Rectal smooth muscle tissue (tissue), 1 donor: ENCODE measurements at regions not wholly inside any gene's neighbourhood (a gene's known extent, or its start where the extent isn't known, plus 50 kb on each side); places are given as distances from the start of the nearest gene placed in this dataset.
"Not testable (repeated sequence)": the region's sequence is repeated elsewhere in the genome, so short reads cannot be mapped to it uniquely, and the experiment has no call there.

Source experiments
- H3K27ac ChIP-seq: one replicate; pipeline ENCODE4 v1.7.0; 2013; ENCODE audit warnings: low read depth, low read length, inconsistent platforms
- H3K27me3 ChIP-seq: one replicate; pipeline ENCODE4 v1.7.0; 2013; ENCODE audit warnings: low read length; ENCODE audit not compliant: control insufficient read depth, insufficient read depth
- H3K36me3 ChIP-seq: one replicate; pipeline ENCODE4 v1.7.0; 2013; ENCODE audit warnings: low read length; ENCODE audit not compliant: control insufficient read depth, insufficient read depth
- H3K4me1 ChIP-seq: one replicate; pipeline ENCODE4 v1.7.0; 2013; ENCODE audit warnings: low read length; ENCODE audit not compliant: control insufficient read depth, insufficient read depth
- H3K4me3 ChIP-seq: one replicate; pipeline ENCODE4 v1.7.0; 2013; ENCODE audit warnings: low read length
- H3K9ac ChIP-seq: one replicate; pipeline ENCODE4 v1.7.0; 2013; ENCODE audit warnings: low read length

DNA sequence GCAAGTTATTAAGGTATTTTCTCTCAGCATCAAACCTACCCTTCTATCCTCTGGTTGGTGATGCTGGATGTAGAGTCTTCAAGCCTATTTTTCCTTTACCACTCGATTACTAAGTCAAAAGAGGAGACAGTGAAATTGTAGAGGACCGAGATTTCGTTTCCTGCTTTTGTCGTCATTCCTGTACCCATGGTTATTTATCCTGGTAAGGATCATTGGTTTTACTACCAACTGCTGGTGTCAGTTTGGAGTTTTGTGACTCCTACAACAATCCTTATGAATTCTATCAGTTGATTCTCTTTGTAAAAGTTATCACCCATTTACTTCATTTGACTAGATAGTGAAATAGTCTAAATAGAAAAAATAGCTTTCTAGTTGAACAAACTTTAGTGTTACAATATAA, 2028.2 kb upstream of the ACO1 start:
- no peaks in the 10 kb centered on the region for H3K4me1 ChIP-seq
- no peak overlapping the region for H3K27ac ChIP-seq
- H3K9ac ChIP-seq, result no peak overlapping the region
- H3K27me3 ChIP-seq, result no peaks in the 10 kb centered on the region
- no peaks in the 10 kb centered on the region for H3K36me3 ChIP-seq
- no peak overlapping the region for H3K4me3 ChIP-seq

DNA sequence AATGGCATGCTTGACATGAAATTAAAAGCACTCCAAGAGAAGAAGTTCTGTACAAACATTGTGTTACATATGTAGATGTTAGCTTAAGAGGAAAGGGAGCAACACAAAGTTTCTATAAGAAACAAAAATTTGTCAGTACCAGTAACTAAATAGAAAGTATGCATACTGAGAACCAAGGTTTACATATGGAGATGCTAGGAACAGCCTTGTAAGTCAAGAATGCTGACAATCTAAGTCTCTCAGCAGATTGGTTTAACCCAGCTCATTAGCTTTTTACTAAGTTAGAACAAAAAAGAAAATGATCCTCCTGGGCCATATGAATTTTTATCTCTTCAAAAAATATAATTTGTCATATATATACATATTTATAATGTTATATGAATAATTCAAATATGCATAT, 2022.1 kb upstream of the ACO1 start:
- no peak overlapping the region for H3K4me3 ChIP-seq
- no peak overlapping the region for H3K9ac ChIP-seq

DNA sequence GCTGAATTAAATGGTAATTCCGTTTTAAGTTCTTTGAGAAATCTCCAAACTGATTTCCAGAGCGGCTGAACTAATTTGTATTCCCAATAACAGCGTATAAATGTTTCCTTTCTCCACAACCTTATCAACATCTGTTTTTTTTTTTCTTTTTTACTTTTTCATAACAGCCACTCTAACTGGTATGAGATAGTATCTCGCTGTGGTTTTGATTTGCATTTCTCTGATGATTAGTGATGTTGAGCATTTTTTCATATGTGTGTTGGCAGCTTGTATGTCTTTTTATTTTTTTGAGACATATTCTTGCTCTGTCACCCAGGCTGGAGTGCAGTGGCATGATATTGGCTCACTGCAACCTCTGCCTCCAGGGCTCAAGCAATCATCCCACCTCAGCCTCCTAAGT, 2018.3 kb upstream of the ACO1 start:
- not testable (repeated sequence) for H3K4me3 ChIP-seq, H3K36me3 ChIP-seq, H3K27me3 ChIP-seq, H3K9ac ChIP-seq, H3K27ac ChIP-seq, H3K4me1 ChIP-seq

More for the DNA sequence above, 2022.1 kb upstream of the ACO1 start:
- Histone ChIP-seq H3K36me3 (no peaks in the 10 kb centered on the region), H3K4me1 (no peaks in the 10 kb centered on the region), H3K27me3 (no peaks in the 10 kb centered on the region), H3K27ac (no peak overlapping the region)

DNA sequence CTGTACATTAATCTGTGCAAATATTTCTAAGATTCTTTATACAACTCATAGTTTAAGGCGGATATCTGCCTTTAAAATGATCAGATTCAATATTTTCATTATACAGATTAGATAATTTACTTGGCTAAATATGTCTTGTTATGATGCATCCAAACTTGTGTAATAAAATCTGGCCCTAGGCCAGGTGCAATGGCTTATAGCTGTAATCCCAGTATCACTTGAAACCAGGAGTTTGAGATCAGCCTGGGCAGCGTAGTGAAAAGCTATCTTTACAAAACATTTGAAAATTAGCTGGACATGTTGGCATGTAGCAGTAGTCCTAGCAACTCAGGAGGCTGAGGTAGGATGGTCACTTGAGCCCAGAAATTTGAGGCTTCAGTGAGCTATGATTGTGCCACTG, 2002.2 kb upstream of the ACO1 start:
- Histone ChIP-seq H3K27me3 (no peaks in the 10 kb centered on the region), H3K4me3 (no peak overlapping the region)

DNA sequence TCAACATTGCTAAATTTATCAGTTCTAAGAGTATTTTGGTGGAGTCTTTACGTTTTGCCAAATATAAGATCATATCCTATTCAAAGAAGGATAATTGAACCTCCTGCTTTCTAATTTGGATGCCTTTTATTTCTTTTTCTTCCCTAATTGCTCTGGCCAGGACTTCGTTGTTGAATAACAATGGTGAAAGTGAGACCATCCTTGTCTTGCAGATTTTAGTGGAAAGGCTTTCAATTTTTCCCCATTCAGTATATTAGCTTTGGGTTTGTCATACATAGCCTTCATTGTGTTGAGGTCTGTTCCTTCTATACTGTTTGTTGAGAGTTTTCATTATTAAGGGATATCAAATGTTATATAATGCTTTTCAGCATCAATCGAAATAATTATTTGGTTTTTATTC, 1974.2 kb upstream of the ACO1 start:
- H3K4me1 ChIP-seq, result no peaks in the 10 kb centered on the region
- no peak overlapping the region for H3K4me3 ChIP-seq
- no peaks in the 10 kb centered on the region for H3K27me3 ChIP-seq
- H3K27ac ChIP-seq, result no peak overlapping the region
- H3K36me3 ChIP-seq, result no peaks in the 10 kb centered on the region
- H3K9ac ChIP-seq, result no peak overlapping the region

More for the DNA sequence above, 2002.2 kb upstream of the ACO1 start:
- Histone ChIP-seq H3K36me3 (no peaks in the 10 kb centered on the region), H3K9ac (no peak overlapping the region), H3K4me1 (no peaks in the 10 kb centered on the region), H3K27ac (no peak overlapping the region)

DNA sequence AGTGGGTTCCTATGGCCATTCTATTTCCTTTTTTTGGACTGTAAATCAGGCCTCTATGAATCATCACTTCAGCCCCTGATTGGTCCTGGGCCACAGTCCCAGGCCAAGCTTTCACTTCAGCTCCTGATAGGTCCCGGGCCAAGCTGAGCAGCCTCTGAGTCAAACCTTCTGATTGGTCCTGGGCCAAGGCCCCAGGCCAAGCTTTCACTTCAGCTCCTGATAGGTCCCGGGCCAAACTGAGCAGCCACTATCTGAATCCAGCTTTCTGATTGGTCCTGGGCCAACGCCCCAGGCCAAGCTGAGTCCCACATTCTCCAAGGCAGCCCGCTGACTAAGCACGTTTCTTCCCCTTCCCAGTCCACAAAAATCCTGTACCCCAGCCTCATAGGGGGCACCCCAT, 1972.9 kb upstream of the ACO1 start:
- no peaks in the 10 kb centered on the region for H3K4me1 ChIP-seq
- no peak overlapping the region for H3K4me3 ChIP-seq
- no peak overlapping the region for H3K9ac ChIP-seq
- no peak overlapping the region for H3K27ac ChIP-seq
- no peaks in the 10 kb centered on the region for H3K36me3 ChIP-seq
- no peaks in the 10 kb centered on the region for H3K27me3 ChIP-seq

DNA sequence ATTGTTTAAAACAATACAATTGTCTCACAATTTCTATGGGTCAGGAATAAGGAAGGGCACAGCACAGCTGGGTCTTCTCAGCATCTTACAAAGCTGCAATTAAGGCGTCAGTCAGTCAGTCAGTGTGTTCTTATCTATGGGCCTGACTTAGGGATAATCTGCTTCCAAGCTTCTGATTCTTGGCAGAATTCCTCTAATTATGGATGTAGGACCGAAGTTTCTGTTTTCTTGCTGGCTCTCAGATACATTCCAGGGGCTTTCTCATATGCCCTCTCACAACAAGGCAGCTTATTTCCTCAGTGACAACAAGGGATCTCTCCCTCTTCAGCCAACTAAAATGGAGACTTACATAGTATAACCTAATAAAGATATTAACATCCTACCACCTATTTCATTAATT, 1925.3 kb upstream of the ACO1 start:
- H3K4me3 ChIP-seq, result no peak overlapping the region
- no peak overlapping the region for H3K27ac ChIP-seq
- no peaks in the 10 kb centered on the region for H3K27me3 ChIP-seq
- H3K4me1 ChIP-seq, result no peaks in the 10 kb centered on the region
- no peaks in the 10 kb centered on the region for H3K36me3 ChIP-seq
- no peak overlapping the region for H3K9ac ChIP-seq

DNA sequence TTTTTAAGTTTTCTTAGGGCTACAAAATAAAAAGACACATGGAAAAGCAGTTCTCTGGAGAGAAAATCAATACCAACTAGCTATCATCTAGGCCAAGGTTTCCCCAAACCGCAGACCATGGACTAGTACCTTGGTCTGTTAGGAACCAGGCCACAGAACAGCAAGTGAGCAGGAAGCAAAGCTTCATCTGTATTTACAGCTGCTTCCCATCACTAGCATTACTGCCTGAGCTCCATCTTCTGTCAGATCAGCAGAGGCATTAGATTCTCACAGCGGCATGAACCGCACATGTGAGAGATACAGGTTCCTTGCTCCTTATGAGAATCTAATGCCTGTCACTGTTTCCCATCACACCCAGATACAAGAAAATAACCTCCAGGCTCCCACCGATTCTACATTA, 1907.6 kb upstream of the ACO1 start:
- H3K36me3 ChIP-seq, result no peaks in the 10 kb centered on the region
- no peaks in the 10 kb centered on the region for H3K27me3 ChIP-seq
- H3K27ac ChIP-seq, result no peak overlapping the region
- no peaks in the 10 kb centered on the region for H3K4me1 ChIP-seq
- no peak overlapping the region for H3K4me3 ChIP-seq
- H3K9ac ChIP-seq, result no peak overlapping the region

DNA sequence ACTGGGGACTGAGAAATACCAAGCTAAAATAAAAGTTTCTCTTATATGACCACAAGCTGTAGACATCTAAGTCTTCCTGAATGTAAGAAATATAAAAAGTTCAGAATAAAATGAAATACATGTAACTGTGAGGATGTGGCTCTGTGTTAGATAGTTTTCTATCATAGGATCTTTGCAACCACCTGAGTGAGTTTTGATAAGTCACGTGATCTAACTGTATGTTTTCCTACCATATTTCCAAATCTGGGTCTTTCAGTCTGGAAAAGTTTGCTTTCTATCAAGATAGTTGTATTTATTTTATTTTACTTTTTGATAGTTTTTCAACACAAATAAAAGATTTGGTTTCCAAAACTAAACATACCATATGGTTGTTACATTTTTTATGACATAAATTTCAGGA, 1905.8 kb upstream of the ACO1 start:
- Histone ChIP-seq H3K4me1 (no peaks in the 10 kb centered on the region), H3K27me3 (no peaks in the 10 kb centered on the region), H3K36me3 (no peaks in the 10 kb centered on the region), H3K4me3 (no peak overlapping the region), H3K9ac (no peak overlapping the region), H3K27ac (no peak overlapping the region)

DNA sequence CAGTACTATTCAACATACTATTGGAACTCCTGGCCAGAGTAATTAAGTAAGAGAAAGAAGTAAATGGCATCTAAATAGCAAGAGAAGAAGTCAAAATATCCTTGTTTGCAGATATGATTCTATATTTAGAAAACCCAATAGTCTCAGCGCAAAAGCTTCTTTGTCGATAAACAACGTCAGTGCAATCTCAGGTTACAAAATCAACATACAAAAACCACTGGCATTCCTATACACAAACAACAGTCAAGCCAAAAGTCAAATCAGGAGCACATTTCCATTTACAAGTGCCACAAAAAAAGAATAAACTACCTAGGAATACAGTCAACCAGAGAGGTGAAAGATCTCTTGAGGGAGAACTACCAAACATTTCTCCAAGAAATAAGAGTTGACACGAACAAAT, 1901.9 kb upstream of the ACO1 start:
- H3K4me1 ChIP-seq, result no peaks in the 10 kb centered on the region
- H3K27ac ChIP-seq, result no peak overlapping the region
- no peaks in the 10 kb centered on the region for H3K36me3 ChIP-seq
- no peak overlapping the region for H3K4me3 ChIP-seq
- no peaks in the 10 kb centered on the region for H3K27me3 ChIP-seq
- no peak overlapping the region for H3K9ac ChIP-seq

DNA sequence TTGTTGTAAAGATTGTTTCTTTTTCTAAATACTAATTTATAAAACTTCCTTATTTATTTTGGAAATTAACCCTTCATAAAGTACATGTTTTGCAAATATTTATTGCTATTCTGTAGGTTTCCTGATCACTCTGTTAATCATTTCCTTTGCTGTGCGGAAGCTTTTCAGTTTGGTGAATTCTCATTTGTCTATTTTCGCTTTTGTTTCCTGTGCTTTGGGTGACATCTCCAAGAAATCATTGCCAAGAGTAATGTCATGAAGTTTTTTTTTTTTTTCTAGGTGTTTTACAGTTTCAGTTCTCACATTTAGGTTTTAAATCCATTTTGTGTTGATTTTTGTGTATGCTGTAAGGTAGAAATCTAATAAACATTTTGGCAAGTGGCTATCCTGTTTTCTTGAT, 1899.8 kb upstream of the ACO1 start:
- no peak overlapping the region for H3K27ac ChIP-seq
- H3K9ac ChIP-seq, result no peak overlapping the region
- no peaks in the 10 kb centered on the region for H3K36me3 ChIP-seq
- no peak overlapping the region for H3K4me3 ChIP-seq
- no peaks in the 10 kb centered on the region for H3K27me3 ChIP-seq
- no peaks in the 10 kb centered on the region for H3K4me1 ChIP-seq

DNA sequence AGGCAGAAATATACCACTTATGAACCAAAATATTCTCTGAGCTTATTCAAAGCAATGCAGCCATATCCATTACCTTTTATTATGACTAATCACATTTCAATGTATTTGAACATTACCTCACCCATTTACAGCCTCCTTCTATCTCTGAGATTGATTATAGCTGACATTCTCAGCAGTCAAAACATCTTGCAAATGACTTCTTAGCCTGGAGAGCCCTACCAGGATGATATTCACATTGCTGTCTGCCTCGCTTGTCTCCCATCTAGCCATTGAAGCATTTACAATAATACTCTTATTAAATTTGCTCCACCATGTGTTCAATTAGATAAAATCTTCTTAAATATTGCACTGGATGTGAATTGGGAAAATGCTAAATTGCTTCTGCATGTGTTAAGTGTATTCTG, 1879.9 kb upstream of the ACO1 start:
- no peaks in the 10 kb centered on the region for H3K36me3 ChIP-seq
- no peak overlapping the region for H3K4me3 ChIP-seq
- H3K27me3 ChIP-seq, result no peaks in the 10 kb centered on the region
- no peak overlapping the region for H3K9ac ChIP-seq
- H3K27ac ChIP-seq, result no peak overlapping the region
- no peaks in the 10 kb centered on the region for H3K4me1 ChIP-seq

DNA sequence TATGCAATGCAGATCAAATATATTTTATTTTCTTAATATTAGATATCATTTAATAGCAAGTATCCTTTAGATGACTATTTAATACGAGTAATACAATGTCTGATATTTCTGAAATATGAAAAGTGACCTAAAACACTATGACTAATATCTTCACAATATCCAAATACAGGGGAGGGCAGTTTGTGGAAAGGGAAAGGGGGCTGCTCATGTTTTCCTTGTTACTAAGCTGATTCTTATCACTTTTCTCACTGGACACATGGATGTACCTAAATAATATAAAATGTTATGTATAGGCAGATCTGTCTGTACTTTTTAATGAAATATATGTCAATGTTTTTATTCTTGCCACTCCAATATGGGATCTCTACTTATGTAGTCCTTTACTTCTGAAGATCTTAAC, 1879.1 kb upstream of the ACO1 start:
- H3K36me3 ChIP-seq, result no peaks in the 10 kb centered on the region
- H3K4me1 ChIP-seq, result no peaks in the 10 kb centered on the region
- no peaks in the 10 kb centered on the region for H3K27me3 ChIP-seq
- no peak overlapping the region for H3K27ac ChIP-seq
- no peak overlapping the region for H3K9ac ChIP-seq
- H3K4me3 ChIP-seq, result no peak overlapping the region

DNA sequence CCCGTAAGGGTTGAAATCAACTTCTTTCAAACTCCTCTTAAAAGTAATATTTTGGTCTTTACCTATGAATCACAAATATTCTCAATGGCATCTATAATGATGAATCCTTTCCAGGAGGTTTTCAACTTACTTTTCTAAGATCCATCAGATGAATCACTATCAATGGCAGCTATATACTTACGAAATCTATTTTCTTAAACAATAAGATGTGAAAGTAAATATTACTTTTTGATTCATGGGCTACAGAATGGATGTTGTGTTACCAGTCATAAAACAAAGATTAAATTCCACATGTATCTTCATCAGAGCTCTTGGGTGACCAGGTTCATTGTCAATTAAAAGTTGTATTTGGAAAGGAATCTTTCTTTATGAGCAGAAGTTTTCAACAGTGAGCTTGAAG, 1877.7 kb upstream of the ACO1 start:
- no peaks in the 10 kb centered on the region for H3K27me3 ChIP-seq
- no peak overlapping the region for H3K4me3 ChIP-seq
- no peaks in the 10 kb centered on the region for H3K36me3 ChIP-seq
- H3K4me1 ChIP-seq, result no peaks in the 10 kb centered on the region
- no peak overlapping the region for H3K27ac ChIP-seq
- no peak overlapping the region for H3K9ac ChIP-seq
